HepG2 (cell line): ENCODE measurements at regions not wholly inside any gene's neighbourhood (a gene's known extent, or its start where the extent isn't known, plus 50 kb on each side); places are given as distances from the start of the nearest gene placed in this dataset.
A peak's percentile ranks its signal among the peaks of the same experiment; 100 is the strongest.

Source experiments
- ARID3A ChIP-seq: IDR thresholded peaks from 2 replicates; pipeline ENCODE4 v1.6.1; 2012; ENCODE audit warnings: low read depth, low read length, improper control_type of control experiment
- ELF1 ChIP-seq: sonication (generic); formaldehyde crosslinking; IDR thresholded peaks from 2 replicates; pipeline ENCODE4 v1.4.0; 2020; ENCODE audit warnings: missing genetic modification reagents
- FOXJ3 ChIP-seq: sonication (generic); formaldehyde crosslinking; IDR thresholded peaks from 2 replicates; pipeline ENCODE4 v1.4.0; 2020; ENCODE audit warnings: missing genetic modification reagents, mild to moderate bottlenecking, borderline replicate concordance
- ISL2 ChIP-seq: sonication (generic); formaldehyde crosslinking; IDR thresholded peaks from 2 replicates; pipeline ENCODE4 v1.5.0; 2020; ENCODE audit warnings: missing genetic modification reagents
- KLF13 ChIP-seq: sonication (generic); formaldehyde crosslinking; IDR thresholded peaks from 2 replicates; pipeline ENCODE4 v1.4.0; 2020; ENCODE audit warnings: mild to moderate bottlenecking, missing genetic modification reagents
- MAX ChIP-seq: IDR thresholded peaks from 2 replicates; pipeline ENCODE4 v1.6.1; 2012; ENCODE audit warnings: inconsistent platforms
- NCOA1 ChIP-seq: sonication (generic); formaldehyde crosslinking; IDR thresholded peaks from 2 replicates; pipeline ENCODE4 v1.9.0; 2021; ENCODE audit warnings: missing genetic modification reagents
- PAWR ChIP-seq: sonication (generic); formaldehyde crosslinking; IDR thresholded peaks from 2 replicates; pipeline ENCODE4 v1.4.0; 2020; ENCODE audit warnings: missing genetic modification reagents, mild to moderate bottlenecking, borderline replicate concordance
- SALL1 ChIP-seq: sonication (generic); formaldehyde crosslinking; IDR thresholded peaks from 2 replicates; pipeline ENCODE4 v1.8.0; 2022; ENCODE audit warnings: mild to moderate bottlenecking, missing genetic modification reagents
- SOX13 ChIP-seq, 3 experiments: fragments of 450-650 bp in 1 of 3; sonication (generic) in 1 of 3; formaldehyde crosslinking in 1 of 3; IDR thresholded peaks in 2 of 3; conservative IDR thresholded peaks in 1 of 3; 2 replicates each; pipeline versions ENCODE4 v1.5.0 to v1.6.1; 2016 to 2020; ENCODE audit warnings: antibody characterized with exemption in 1 of 3, mild to moderate bottlenecking in 1 of 3, missing compliant biosample characterization in 1 of 3, missing genetic modification reagents in 1 of 3, moderate library complexity in 1 of 3
- STAT6 ChIP-seq: sonication (generic); formaldehyde crosslinking; IDR thresholded peaks from 2 replicates; pipeline ENCODE4 v1.4.0; 2020; ENCODE audit warnings: missing genetic modification reagents, mild to moderate bottlenecking, borderline replicate concordance
- ZNF10 ChIP-seq: sonication (generic); formaldehyde crosslinking; IDR thresholded peaks from 2 replicates; pipeline ENCODE4 v1.4.0; 2020; ENCODE audit warnings: mild to moderate bottlenecking, low read depth, missing genetic modification reagents, borderline replicate concordance
- ZNF205 ChIP-seq: IDR thresholded peaks from 2 replicates; pipeline ENCODE4 v1.6.1; 2018; ENCODE audit warnings: missing biosample characterization, missing genetic modification reagents
- ZNF232 ChIP-seq: sonication (generic); formaldehyde crosslinking; IDR thresholded peaks from 2 replicates; pipeline ENCODE4 v1.4.0; 2020; ENCODE audit warnings: missing genetic modification reagents, borderline replicate concordance
- ZNF280D ChIP-seq: sonication (generic); formaldehyde crosslinking; IDR thresholded peaks from 2 replicates; pipeline ENCODE4 v1.5.1; 2020; ENCODE audit warnings: mild to moderate bottlenecking, missing genetic modification reagents
- ZNF367 ChIP-seq: sonication (generic); formaldehyde crosslinking; IDR thresholded peaks from 2 replicates; pipeline ENCODE4 v1.4.0; 2020; ENCODE audit warnings: missing genetic modification reagents, borderline replicate concordance
- ZNF512B ChIP-seq: sonication (generic); formaldehyde crosslinking; IDR thresholded peaks from 2 replicates; pipeline ENCODE4 v1.5.1; 2020; ENCODE audit warnings: missing genetic modification reagents, mild to moderate bottlenecking, borderline replicate concordance

GRCh38 chr6:28597217-28597835, 71.6 kb downstream of the GPX5 start (continued):
- TF ChIP-seq STAT6 (CRISPR knock-in tag) (peak; percentile 66; the same call in 1 of the 2 replicates), FOXJ3 (CRISPR knock-in tag) (no peak), NCOA1 (CRISPR knock-in tag) (no peak), ZNF205 (CRISPR knock-in tag) (peak; percentile 32; the same call in 1 of the 2 replicates), ZNF512B (CRISPR knock-in tag) (0 out of 2 replicates have a peak, but pooled peaks have one; percentile 43), PAWR (CRISPR knock-in tag) (no peak), ZNF232 (CRISPR knock-in tag) (0 out of 2 replicates have a peak, but pooled peaks have one; percentile 28), KLF13 (no peak), ZNF10 (CRISPR knock-in tag) (no peak), ZNF280D (CRISPR knock-in tag) (peak; percentile 55; the same call in 1 of the 2 replicates), ARID3A (peak; percentile 57; the same call in 1 of the 2 replicates), SOX13 (IDR thresholded peaks at IDR 0.05) (no peak), SOX13 (CRISPR knock-in tag; conservative IDR thresholded peaks at IDR 0.05 in 1 of 2, IDR thresholded peaks at IDR 0.05 in 1 of 2) (peak in 1 of 2 experiments; percentile 33; a peak in 1 of 4 replicates), ZNF367 (0 out of 2 replicates have a peak, but pooled peaks have one; percentile 76), ISL2 (CRISPR knock-in tag) (no peak), MAX (peak; percentile 50; the same call in 1 of the 2 replicates), ELF1 (CRISPR knock-in tag) (no peak), SALL1 (CRISPR knock-in tag) (0 out of 2 replicates have a peak, but pooled peaks have one; percentile 34)
